OCI-LY1 (cell line): ENCODE measurements at regions not wholly inside any gene's neighbourhood (a gene's known extent, or its start where the extent isn't known, plus 50 kb on each side); places are given as distances from the start of the nearest gene placed in this dataset.
"Not testable (repeated sequence)": the region's sequence is repeated elsewhere in the genome, so short reads cannot be mapped to it uniquely, and the experiment has no call there.

Experiments
- EZH2 ChIP-seq: fragments of 200-600 bp; sonication (generic), shearing (Covaris generic); IDR thresholded peaks from 2 replicates; pipeline ENCODE4 v1.8.0; 2017; ENCODE audit warnings: borderline replicate concordance, mixed run types, mild to moderate bottlenecking, antibody characterized with exemption, low read length, moderate library complexity, mixed read lengths
- TF ChIP-seq, protein P1 (sequence below): fragments of 200-600 bp; sonication (generic), shearing (Covaris generic); IDR thresholded peaks from 2 replicates; pipeline ENCODE4 v1.5.1; 2017; ENCODE audit warnings: mild to moderate bottlenecking, antibody characterized with exemption, low read length, moderate library complexity, mixed read lengths

DNA sequence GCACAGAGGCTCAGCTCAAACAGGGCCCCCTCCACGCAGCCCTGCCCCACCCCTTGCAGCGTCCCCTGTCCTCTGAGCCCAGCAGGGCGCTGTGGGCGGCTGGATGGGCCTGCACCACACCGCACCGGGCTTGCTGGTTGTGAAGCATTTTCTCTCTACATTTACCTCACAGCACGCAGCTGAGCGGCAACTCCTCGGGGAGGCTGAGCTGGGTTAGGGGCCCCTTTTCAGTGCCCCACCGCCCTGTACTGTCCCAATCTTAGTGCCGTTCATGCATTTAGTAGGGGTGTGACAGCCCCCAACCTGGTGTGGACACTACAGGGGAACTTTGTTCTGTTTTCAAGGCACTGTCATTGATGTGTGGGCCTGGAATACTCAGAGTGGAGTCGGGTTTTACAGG lies 97.7 kb downstream of the TNFRSF13B start:
- TF ChIP-seq, protein P1, sequence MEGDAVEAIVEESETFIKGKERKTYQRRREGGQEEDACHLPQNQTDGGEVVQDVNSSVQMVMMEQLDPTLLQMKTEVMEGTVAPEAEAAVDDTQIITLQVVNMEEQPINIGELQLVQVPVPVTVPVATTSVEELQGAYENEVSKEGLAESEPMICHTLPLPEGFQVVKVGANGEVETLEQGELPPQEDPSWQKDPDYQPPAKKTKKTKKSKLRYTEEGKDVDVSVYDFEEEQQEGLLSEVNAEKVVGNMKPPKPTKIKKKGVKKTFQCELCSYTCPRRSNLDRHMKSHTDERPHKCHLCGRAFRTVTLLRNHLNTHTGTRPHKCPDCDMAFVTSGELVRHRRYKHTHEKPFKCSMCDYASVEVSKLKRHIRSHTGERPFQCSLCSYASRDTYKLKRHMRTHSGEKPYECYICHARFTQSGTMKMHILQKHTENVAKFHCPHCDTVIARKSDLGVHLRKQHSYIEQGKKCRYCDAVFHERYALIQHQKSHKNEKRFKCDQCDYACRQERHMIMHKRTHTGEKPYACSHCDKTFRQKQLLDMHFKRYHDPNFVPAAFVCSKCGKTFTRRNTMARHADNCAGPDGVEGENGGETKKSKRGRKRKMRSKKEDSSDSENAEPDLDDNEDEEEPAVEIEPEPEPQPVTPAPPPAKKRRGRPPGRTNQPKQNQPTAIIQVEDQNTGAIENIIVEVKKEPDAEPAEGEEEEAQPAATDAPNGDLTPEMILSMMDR, result not testable (repeated sequence)
- not testable (repeated sequence) for TF ChIP-seq EZH2
